HCEC 1CT (cell line): ENCODE measurements at regions not wholly inside any gene's neighbourhood (a gene's known extent, or its start where the extent isn't known, plus 50 kb on each side); places are given as distances from the start of the nearest gene placed in this dataset.

ENCODE experiments used
- DNase-seq: peaks from one replicate; pipeline ENCODE4 v3.0.0-alpha.2; 2017

DNA sequence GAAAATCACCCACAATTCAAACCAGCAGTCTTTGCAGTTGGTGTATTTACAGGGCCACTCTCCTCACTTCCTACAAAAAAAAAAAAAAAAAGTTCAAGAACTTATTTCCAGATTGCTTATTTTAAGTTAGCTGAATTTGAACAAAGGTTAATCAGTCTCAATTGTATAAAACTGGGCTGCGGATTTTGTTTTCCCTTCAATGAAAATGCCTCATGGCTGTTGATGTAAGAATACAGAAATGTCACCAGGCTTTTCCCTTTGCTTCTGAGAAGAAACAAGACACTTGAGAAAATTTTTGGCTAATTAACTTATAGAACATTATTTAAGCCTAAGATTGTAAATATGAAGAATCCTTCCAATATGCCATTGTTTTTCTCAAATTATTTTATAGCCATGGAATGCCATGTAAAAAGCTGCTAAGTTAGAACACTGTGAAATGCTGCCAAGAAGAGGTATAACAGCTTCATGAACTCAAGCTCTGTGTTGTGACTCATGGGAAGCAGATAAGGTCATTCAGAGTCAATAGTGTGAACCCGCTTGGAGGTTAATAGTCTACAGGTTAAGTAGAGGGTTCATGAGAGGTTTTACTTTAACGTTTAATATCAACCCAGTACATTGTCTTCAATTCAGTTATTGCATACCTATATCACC lies 84.3 kb upstream of the ABI3BP start:
- DNase-seq: peak; percentile 45

DNA sequence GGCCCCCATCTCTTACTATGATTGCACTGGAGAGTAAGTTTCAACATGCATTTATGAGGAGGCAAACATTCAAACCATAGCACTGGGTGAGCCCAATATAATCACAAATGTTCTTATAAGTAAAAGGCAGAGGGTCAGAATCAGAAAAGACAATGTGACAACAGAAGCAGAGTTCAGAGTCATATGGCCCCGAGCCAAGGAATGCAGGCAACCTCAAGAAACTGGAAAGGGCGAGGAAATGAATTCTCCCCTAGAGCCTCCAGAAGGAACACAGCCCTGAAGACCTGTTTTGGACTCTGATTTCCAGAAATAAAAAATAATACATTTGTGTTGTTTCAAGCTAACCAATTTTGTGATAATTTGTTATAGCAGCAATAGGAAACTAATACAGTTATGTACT lies 81.3 kb upstream of the ABI3BP start:
- DNase-seq: no peak

DNA sequence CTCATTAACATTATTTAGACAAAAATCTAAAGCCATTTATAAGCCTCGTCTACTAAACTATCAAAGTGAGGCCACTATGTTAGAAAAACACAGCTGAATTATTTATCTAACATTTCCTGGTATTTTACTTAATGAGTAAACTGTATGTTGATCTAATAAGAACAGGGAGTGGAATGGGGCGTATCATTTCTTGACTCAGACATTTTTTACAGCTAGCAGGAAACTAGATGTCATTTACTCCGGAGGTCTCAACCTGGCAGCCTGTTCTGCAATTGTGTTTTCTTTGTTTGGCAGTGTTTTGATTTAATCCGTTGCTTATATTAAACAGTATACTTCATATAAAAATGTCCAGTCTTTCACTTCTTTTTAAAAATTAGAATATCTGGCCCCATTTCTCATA lies 79.1 kb upstream of the ABI3BP start:
- peak; percentile 46 for DNase-seq

DNA sequence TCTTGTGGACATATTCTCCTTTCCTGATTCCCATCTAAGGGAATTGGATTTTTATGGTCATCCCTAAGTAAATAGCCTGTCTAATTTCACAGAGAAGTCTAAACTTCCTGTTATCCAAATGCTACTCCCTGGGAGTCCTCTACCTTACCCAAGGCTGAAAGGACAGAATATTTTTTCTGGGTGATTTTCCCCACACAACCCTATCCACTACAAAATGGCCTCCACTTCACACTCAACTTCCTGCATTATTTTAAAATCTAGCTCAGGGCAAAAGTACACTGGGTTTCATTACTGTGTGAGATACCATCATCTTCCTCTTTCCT lies 77.5 kb upstream of the ABI3BP start:
- no peak for DNase-seq

DNA sequence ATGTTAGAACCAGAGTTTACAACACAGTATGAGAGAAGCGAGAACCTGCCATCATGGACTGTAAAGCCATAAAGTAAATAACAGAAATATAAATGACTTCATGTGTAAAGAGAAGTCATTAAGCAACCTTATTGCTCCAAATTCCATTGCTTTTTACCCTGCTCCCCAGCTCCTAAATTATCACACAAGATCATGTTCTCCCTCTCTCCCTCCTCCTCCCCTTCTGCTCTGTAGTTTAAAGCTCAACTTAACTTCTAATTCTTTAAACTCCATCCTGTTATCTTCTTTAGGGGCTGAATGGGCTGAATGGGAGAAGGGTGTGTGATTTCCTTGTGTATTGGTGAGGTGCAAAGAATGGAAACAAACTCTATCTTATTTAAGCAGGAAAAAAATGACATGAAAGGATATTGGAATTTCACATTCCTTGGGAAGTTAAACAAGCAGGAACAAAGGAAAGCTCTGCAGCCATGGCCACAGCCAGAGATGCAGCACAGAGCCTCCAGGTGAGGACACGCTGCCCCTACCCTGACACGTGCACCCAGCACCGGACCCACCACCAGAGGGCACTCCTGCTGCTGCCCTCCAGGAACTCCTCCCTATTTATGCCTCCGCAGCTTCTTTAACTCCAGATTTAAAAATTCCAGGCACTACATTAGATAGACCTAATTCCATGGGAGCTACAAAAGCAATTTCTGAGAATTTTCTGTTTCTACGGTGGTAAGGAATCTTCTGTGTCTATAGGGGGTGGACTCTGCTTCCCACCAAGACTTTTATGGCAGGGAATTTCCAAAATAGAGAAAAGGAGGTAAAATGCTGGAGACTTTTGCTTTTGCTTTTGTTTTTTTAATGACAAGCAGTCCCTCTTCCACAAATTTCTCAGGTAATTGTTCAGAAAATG lies 76.9 kb upstream of the ABI3BP start:
- DNase-seq: peak; percentile 26

DNA sequence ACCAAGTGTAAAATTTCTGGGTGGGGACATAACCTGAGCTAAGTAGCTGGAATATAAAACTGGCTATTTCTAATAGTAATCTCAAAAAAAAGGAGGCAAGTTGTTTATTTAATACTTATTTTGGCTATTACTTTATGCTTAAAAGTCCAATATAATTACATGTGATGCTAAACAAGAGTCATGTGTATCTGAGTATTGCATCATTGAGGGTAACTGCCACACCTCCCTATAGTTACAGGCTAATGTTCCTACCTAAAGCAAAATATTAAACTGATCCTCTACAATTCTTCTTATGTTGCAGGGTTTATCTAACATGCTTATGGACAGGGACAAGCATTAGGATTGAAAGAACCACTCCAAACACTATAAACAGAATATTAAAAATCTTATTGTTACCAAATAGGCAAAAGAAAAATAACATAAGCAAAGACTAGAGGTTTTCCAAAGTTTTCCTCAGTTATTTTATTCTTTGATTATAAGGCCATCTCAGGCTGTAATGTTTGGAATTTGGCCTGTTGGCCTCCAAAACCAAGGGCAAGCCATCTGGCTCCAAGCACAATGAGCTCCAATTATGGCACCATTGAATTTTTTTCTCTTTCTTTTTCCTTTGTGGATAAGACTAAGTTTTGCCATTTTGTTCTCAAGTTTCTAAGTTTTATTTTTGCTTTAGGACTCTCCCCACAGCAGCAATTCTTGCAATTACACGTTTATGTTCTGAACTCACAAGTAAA lies 75.8 kb upstream of the ABI3BP start:
- DNase-seq: peak; percentile 13

DNA sequence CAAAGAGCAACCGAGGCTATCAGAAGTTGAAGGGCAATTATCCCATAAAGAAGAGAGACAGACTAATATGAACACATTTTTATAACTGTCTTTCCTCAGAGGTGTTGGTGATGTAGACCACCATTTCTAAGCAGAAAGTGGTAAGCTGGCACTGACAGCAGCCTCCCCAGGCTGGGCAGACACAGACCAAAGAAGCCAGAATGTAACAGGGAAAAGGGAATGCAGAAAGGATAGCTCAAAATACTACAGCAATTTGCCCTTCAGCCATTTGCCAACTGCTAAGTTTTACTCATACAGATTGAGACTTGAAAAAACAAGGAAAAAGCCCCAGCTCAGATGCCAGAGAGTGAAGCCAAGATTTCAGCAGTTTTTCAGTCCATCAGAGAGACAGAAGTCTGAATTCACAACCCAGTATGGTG lies 73.5 kb upstream of the ABI3BP start:
- peak; percentile 6 for DNase-seq

DNA sequence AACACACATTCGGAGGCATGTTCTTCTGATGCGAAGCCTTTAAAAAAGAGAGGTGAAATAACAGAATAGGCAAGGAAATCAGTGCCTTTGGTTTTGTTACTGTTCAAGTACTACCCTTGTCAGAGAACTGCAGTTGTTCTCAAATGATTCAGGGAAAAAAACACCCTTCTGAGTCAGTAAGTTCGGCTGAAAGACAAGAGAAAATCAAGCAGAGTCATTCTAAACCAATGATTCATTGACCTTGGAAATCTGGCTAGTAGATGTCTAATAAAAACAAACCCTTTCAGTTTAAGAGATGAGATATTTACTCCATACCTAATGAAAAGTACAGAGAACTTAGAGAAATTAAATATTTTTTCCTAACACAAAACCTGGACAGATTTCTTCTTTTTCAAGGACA lies 72.7 kb upstream of the ABI3BP start:
- DNase-seq: peak; percentile 95

DNA sequence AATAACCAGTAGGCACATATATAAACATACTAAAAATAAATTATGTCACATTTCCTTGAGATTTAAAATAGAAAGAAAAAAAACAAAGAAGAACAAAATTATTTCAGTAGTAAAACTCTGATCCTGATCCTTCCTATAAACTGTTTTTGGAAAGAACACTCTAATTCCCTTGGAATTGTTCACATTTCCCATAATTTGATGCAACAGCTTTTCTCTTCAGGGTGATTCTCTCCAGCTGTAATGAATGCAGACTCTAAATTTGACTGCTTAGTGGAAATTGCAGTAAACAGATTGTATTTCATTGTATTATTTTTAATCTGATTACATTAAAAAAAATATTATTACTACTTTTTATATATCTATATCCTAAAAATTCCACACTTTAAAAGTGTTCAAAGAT lies 70.2 kb upstream of the ABI3BP start:
- DNase-seq: no peak

DNA sequence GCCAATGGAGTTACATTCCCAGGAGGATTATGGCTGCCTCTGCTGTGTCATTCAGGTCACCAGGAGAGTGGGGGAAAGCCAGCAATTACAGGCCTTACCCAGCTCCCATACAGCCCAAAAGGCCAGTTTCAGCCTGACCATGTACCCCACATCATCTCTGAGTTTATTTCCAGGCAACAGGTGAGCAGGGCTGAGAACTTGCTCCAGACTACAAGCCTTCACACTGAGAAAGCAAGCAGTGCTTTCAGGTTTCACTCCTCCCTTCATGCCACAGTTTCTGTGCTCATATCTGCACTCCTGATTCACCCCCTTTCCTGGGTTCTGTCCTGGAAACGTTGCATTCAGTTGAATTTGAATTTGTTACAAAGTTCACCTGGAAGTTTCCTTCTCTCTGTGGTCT lies 68.1 kb upstream of the ABI3BP start:
- no peak for DNase-seq

DNA sequence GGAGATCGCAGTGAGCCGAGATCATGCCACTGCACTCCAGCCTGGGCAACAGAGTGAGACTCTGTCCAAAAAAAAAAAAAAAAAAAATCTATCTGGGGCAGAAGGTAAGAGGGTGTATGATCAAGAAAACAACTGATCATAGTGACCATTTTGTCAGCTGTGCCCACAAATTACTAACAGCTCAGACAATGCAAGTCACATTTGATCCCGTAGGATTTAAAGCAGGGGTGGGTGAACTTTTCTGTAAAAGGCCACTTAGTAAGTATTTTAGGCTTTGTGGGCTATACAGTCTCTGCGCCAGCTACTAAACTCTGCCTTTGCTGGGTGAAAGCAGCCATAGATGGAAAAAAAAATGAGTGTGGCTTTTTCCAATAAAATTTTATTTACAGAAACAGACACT lies 57.6 kb upstream of the ABI3BP start:
- DNase-seq: no peak

DNA sequence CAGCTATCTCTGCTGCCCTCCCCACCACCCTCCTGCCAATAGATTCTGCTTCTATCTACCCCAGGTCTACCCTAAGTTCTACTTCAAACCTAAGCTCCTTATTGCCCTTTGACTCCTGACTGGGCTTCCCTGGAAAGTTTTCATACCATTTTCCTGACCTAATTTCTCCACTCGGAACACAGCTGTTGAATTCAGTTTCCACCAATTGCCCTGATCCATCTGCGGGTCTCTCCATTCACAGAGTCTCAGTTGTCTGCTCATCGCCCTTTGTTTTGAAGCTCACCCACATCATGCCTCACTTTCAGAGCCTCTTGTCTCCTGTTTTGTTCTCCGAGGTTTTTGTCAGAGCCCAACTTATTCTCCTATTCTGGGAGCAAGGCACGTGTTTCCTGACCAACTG lies 56.8 kb upstream of the ABI3BP start:
- no peak for DNase-seq

DNA sequence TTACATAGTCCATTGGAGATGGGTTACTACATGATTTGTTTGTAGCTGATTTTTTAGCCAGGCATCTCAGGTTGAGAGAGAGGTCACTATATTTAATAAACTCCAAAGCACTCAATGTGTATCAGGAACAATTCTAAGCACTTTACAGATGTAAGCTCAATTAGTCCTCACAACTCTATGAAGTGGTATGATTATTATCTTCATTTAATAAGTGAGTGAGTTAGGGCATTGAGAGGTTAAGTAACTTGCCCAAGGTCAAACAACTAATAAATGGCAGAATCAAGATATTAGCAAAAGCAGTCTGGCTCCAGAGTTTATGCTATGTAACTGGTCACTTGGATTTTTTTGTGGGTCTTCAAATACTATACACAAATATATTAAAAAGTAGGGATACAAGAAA lies 56.3 kb upstream of the ABI3BP start:
- DNase-seq: no peak

DNA sequence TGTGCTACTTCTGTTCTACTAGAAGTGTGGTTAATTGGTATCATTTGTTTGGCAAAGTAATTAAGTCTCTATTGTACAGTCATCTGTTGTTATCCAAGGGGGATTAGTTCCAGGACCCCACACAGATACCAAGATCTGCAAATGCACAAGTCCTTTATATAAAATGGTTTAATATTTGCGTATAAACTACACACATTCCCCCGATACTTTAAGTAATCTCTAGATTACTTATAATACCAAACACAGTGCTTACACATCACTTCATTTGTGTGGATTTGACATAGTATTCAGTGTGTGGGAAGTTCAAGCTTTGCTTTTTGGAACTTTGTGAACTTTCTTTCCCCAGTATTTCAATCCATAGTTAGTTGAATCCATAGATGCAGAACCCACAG lies 50.5 kb upstream of the ABI3BP start:
- DNase-seq: no peak

DNA sequence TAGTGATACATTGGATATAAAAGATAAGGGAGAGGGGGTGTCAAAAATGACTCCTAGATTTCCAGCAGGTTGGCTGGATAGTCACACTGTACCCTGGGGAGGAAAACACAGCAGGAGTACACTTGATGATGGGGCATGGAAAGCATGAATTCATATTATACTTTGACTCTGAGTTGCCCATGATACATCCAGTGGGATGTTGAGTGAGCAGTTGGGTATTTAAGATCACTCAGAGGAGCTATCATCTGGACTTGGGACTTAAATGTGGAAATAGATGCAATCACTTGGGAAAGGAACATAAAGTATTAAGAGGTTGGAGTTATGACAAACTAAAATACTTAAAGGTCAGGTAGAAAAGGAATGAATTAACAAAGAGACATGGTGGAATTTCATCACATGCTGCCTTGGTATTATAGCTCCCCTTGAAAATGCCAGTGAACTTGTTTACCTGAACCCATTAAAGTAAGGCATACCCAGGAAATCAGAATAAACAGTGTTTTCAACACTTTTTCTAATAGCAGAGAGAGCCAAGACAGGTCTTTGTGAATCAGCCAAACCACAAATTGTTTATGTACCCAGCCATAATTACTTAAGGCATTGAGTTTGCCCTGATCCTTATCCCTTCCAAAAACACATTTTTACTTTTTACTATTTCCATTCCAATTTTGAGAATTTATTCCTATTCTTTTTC lies 49.9 kb upstream of the ABI3BP start:
- DNase-seq: peak; percentile 68
